DOHH2 (cell line): ENCODE measurements at regions not wholly inside any gene's neighbourhood (a gene's known extent, or its start where the extent isn't known, plus 50 kb on each side); places are given as distances from the start of the nearest gene placed in this dataset.

Source experiments
- H3F3A ChIP-seq: fragments of 200-600 bp; sonication (generic), shearing (Covaris generic); 2 replicates; pipeline ENCODE4 v1.6.0; 2016; ENCODE audit warnings: antibody characterized with exemption, mild to moderate bottlenecking; ENCODE audit not compliant: control insufficient read depth, insufficient read depth
- H3K27ac ChIP-seq: fragments of 200-600 bp; sonication (generic); 2 replicates; pipeline ENCODE4 v1.5.1; 2014; ENCODE audit warnings: low read depth, mild to moderate bottlenecking, low read length, moderate library complexity
- H3K27me3 ChIP-seq: fragments of 200-600 bp; sonication (generic); 2 replicates; pipeline ENCODE4 v1.6.1; 2014; ENCODE audit warnings: mild to moderate bottlenecking, low read length, mixed read lengths; ENCODE audit not compliant: control insufficient read depth
- H3K36me3 ChIP-seq: fragments of 200-600 bp; sonication (generic); 2 replicates; pipeline ENCODE4 v1.6.1; 2014; ENCODE audit warnings: mild to moderate bottlenecking, low read length, moderate library complexity, mixed read lengths; ENCODE audit not compliant: control insufficient read depth
- H3K4me1 ChIP-seq: fragments of 200-600 bp; sonication (generic); 2 replicates; pipeline ENCODE4 v1.6.1; 2014; ENCODE audit warnings: mild to moderate bottlenecking, low read length, mixed read lengths; ENCODE audit not compliant: control insufficient read depth
- H3K4me2 ChIP-seq: fragments of 200-600 bp; sonication (generic); 2 replicates; pipeline ENCODE4 v1.6.0; 2014; ENCODE audit warnings: mild to moderate bottlenecking, low read length, moderate library complexity
- H3K4me3 ChIP-seq: fragments of 200-600 bp; sonication (generic); 2 replicates; pipeline ENCODE4 v1.5.1; 2014; ENCODE audit warnings: mild to moderate bottlenecking, low read length, mixed read lengths
- H3K79me2 ChIP-seq: fragments of 200-600 bp; sonication (generic); 2 replicates; pipeline ENCODE4 v1.6.1; 2014; ENCODE audit warnings: mild to moderate bottlenecking, low read length, mixed read lengths; ENCODE audit not compliant: control insufficient read depth
- H3K9me2 ChIP-seq: fragments of 200-600 bp; sonication (generic); replicated peaks from 2 replicates; pipeline ENCODE4 v1.6.1; 2014; ENCODE audit warnings: mild to moderate bottlenecking, low read length, mixed read lengths; ENCODE audit not compliant: control insufficient read depth
- H3K9me3 ChIP-seq: fragments of 200-600 bp; sonication (generic); 2 replicates; pipeline ENCODE4 v1.6.1; 2014; ENCODE audit warnings: antibody characterized with exemption, low read length, mixed read lengths; ENCODE audit not compliant: control insufficient read depth, insufficient read depth
- H4K20me1 ChIP-seq: fragments of 200-600 bp; sonication (generic); 2 replicates; pipeline ENCODE4 v1.6.0; 2014; ENCODE audit warnings: low read depth, mild to moderate bottlenecking, antibody characterized with exemption, low read length, moderate library complexity; ENCODE audit not compliant: control insufficient read depth, insufficient read depth
- CTCF ChIP-seq: fragments of 200-600 bp; sonication (generic); IDR thresholded peaks from one replicate; pipeline ENCODE4 v1.5.1; 2014; ENCODE audit warnings: antibody characterized with exemption, mild to moderate bottlenecking, low read depth, low read length; ENCODE audit not compliant: poor library complexity, severe bottlenecking
- EZH2phosphoT487 ChIP-seq: fragments of 200-600 bp; sonication (generic); IDR thresholded peaks from 2 replicates; pipeline ENCODE4 v1.6.1; 2017; ENCODE audit warnings: borderline replicate concordance, mild to moderate bottlenecking, antibody characterized with exemption, low read length, moderate library complexity, mixed read lengths

- H4K20me1 ChIP-seq, result no peaks in the 10 kb centered on the region
- no peaks in the 10 kb centered on the region for H3K9me2 ChIP-seq
- no peaks in the 10 kb centered on the region for H3K79me2 ChIP-seq
- no peak overlapping the region for H3K4me2 ChIP-seq
- H3F3A ChIP-seq, result no peaks in the 10 kb centered on the region
- no peaks in the 10 kb centered on the region for H3K9me3 ChIP-seq
- H3K27ac ChIP-seq, result no peak overlapping the region
- H3K36me3 ChIP-seq, result no peaks in the 10 kb centered on the region
- TF ChIP-seq CTCF (no peak), EZH2phosphoT487 (no peak)
- no peaks in the 10 kb centered on the region for H3K27me3 ChIP-seq
- H3K4me1 ChIP-seq, result no peaks in the 10 kb centered on the region
- no peak overlapping the region for H3K4me3 ChIP-seq
Measured at GRCh38 chr6:137775720-137776119, 91.3 kb upstream of the TNFAIP3 start.

- no peak overlapping the region for H3K4me2 ChIP-seq
- H3K9me3 ChIP-seq, result no peaks in the 10 kb centered on the region
- H3K9me2 ChIP-seq, result no peaks in the 10 kb centered on the region
- no peak overlapping the region for H3K27ac ChIP-seq
- no peaks in the 10 kb centered on the region for H3F3A ChIP-seq
- no peaks in the 10 kb centered on the region for H4K20me1 ChIP-seq
- H3K27me3 ChIP-seq, result no peaks in the 10 kb centered on the region
- TF ChIP-seq EZH2phosphoT487 (no peak), CTCF (no peak)
- H3K4me3 ChIP-seq, result no peak overlapping the region
- no peaks in the 10 kb centered on the region for H3K79me2 ChIP-seq
- H3K4me1 ChIP-seq, result no peaks in the 10 kb centered on the region
- no peaks in the 10 kb centered on the region for H3K36me3 ChIP-seq
Measured at GRCh38 chr6:137776256-137776655, 90.8 kb upstream of the TNFAIP3 start.

GRCh38 chr6:137776786-137777686 lies 90.0 kb upstream of the TNFAIP3 start:
- no peaks in the 10 kb centered on the region for H3K36me3 ChIP-seq
- H3K9me2 ChIP-seq, result no peaks in the 10 kb centered on the region
- no peak overlapping the region for H3K27ac ChIP-seq
- TF ChIP-seq CTCF (no peak), EZH2phosphoT487 (no peak)
- no peaks in the 10 kb centered on the region for H3K79me2 ChIP-seq
- no peaks in the 10 kb centered on the region for H3K9me3 ChIP-seq
- no peaks in the 10 kb centered on the region for H3K4me1 ChIP-seq
- H3F3A ChIP-seq, result no peaks in the 10 kb centered on the region
- H4K20me1 ChIP-seq, result no peaks in the 10 kb centered on the region
- H3K4me2 ChIP-seq, result no peak overlapping the region
- H3K4me3 ChIP-seq, result no peak overlapping the region
- no peaks in the 10 kb centered on the region for H3K27me3 ChIP-seq
